K562 (cell line): ENCODE measurements at regions not wholly inside any gene's neighbourhood (a gene's known extent, or its start where the extent isn't known, plus 50 kb on each side); places are given as distances from the start of the nearest gene placed in this dataset.

Experiments
- EGR1 ChIP-seq: fragments of 450-650 bp; conservative IDR thresholded peaks from 2 replicates; pipeline ENCODE4 v1.6.1; 2017; ENCODE audit warnings: mild to moderate bottlenecking
- HDAC6 ChIP-seq: IDR thresholded peaks from 2 replicates; pipeline ENCODE4 v1.6.1; 2012; ENCODE audit warnings: low read depth, mild to moderate bottlenecking, control low read depth, inconsistent platforms, low read length, moderate library complexity
- NR1H2 ChIP-seq: sonication (generic); formaldehyde crosslinking; IDR thresholded peaks from 2 replicates; pipeline ENCODE4 v1.4.0; 2020; ENCODE audit warnings: mild to moderate bottlenecking, missing genetic modification reagents
- SREBF1 ChIP-seq: fragments of 150-350 bp; IDR thresholded peaks from 2 replicates; pipeline ENCODE4 v1.6.1; 2014; ENCODE audit warnings: antibody characterized with exemption, low read depth, low read length, borderline replicate concordance
- ZBTB7A ChIP-seq: IDR thresholded peaks from 2 replicates; pipeline ENCODE4 v1.6.1; 2011; ENCODE audit warnings: low read depth, mild to moderate bottlenecking, low read length, moderate library complexity, borderline replicate concordance; ENCODE audit not compliant: control insufficient read depth
- ZBTB8A ChIP-seq: fragments of 450-650 bp; IDR thresholded peaks from 2 replicates; pipeline ENCODE4 v1.6.1; 2018; ENCODE audit warnings: mild to moderate bottlenecking, moderate library complexity; ENCODE audit not compliant: partially characterized antibody

DNA sequence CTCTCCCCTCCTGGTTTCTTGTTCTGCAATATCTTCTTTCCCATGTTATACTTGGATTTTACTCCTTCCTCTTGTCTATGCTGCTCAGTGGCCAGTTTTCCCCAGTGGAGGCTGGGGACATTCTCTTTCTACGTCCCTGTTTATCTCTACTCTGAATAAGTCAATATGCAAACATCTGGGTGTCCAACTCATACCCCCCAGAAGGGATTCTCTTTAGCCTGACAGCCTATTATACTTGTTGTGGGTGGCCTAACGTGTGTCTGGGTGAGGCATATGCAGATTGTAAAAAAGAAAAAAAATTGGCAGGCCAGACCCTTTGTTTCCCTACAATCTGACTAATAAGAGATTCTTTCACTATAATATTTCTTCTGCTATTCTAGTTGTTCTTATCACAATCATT, 134.2 kb upstream of the MAF start:
- no peak for TF ChIP-seq SREBF1
- no peak for TF ChIP-seq EGR1
- no peak for TF ChIP-seq ZBTB8A
- TF ChIP-seq ZBTB7A, result no peak
- no peak for TF ChIP-seq NR1H2 (CRISPR knock-in tag)
- TF ChIP-seq HDAC6, result no peak
